ENCODE measurements at regions not wholly inside any gene's neighbourhood (a gene's known extent, or its start where the extent isn't known, plus 50 kb on each side); places are given as distances from the start of the nearest gene placed in this dataset.

DNA sequence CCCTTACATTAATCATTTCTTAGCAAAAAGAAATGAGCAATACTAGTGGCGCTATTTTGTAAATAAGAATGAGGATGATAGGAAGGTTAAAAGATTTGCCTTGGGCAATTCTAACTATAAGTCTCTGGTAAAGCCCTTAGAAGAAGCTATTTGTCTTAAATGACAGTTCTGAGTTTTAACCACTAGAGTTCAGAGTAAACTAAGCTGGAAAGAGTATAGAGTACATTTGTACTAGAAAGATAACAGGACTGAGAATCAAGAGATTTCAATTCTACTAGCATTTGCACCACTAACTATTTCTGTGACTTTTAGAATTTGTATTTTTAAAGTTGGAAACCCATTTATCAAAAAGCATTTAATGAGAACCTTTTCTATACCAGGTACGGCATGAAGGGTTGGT, 750.3 kb downstream of the OLFM4 start:
- peak; percentile 1 for DNase-seq (ENCODE audit: low spot score)
- no TSS peak for BruUV-seq (replicated peaks)
- TF ChIP-seq EZH2 (IDR thresholded peaks at IDR 0.05; ENCODE audit: borderline replicate concordance, low read depth, low read length, poor library complexity, severe bottlenecking) = no peak
- TF ChIP-seq, protein P1, sequence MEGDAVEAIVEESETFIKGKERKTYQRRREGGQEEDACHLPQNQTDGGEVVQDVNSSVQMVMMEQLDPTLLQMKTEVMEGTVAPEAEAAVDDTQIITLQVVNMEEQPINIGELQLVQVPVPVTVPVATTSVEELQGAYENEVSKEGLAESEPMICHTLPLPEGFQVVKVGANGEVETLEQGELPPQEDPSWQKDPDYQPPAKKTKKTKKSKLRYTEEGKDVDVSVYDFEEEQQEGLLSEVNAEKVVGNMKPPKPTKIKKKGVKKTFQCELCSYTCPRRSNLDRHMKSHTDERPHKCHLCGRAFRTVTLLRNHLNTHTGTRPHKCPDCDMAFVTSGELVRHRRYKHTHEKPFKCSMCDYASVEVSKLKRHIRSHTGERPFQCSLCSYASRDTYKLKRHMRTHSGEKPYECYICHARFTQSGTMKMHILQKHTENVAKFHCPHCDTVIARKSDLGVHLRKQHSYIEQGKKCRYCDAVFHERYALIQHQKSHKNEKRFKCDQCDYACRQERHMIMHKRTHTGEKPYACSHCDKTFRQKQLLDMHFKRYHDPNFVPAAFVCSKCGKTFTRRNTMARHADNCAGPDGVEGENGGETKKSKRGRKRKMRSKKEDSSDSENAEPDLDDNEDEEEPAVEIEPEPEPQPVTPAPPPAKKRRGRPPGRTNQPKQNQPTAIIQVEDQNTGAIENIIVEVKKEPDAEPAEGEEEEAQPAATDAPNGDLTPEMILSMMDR (conservative IDR thresholded peaks at IDR 0.05; ENCODE audit: low read depth, low read length) = peak; percentile 23; the same call in 1 of the 2 replicates
- Histone ChIP-seq H3K9me3 (ENCODE audit: low read depth, low read length, poor library complexity, severe bottlenecking) (no peaks in the 10 kb centered on the region), H3K36me3 (ENCODE audit: insufficient read depth, low read length, poor library complexity, severe bottlenecking) (no peaks in the 10 kb centered on the region), H3K4me3 (ENCODE audit: low read depth, low read length, poor library complexity, severe bottlenecking) (no peak overlapping the region), H3K4me1 (ENCODE audit: insufficient read depth, low read length, poor library complexity, severe bottlenecking) (no peaks in the 10 kb centered on the region), H3K27ac (ENCODE audit: low read depth, low read length, poor library complexity, severe bottlenecking) (no peak overlapping the region), H3K27me3 (replicated peaks; ENCODE audit: insufficient read depth, low read depth, low read length, poor library complexity) (no peaks in the 10 kb centered on the region)
- ChIA-PET POLR2A (ENCODE audit: low non-redundant PET) (no interaction called here), CTCF (no interaction called here)
- intact Hi-C loops (cut with micrococcal nuclease; ENCODE audit: unreplicated experiment) = no loop called here

DNA sequence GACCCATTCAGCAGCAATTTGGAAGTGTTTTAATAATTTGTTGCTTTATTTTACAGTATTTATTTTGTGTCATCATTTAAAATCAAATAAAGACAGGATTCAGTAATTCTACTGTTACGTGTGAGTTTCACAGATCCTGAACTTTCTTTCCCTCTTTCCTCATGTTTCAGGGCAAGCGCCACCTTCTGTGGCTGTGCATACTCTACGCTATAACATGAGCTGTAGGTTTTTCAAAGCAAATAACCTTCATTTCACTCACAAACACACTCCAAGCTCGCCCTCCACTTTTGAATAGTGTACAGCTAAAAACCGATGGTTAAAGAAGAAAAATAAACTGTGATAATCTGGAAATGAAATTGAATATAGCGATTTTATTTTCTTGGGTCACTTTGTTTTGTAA, 753.3 kb downstream of the OLFM4 start:
- Histone ChIP-seq H3K27me3 (replicated peaks; ENCODE audit: insufficient read depth, low read depth, low read length, poor library complexity) (no peaks in the 10 kb centered on the region), H3K9me3 (ENCODE audit: low read depth, low read length, poor library complexity, severe bottlenecking) (no peaks in the 10 kb centered on the region), H3K27ac (ENCODE audit: low read depth, low read length, poor library complexity, severe bottlenecking) (no peak overlapping the region), H3K4me3 (ENCODE audit: low read depth, low read length, poor library complexity, severe bottlenecking) (peak overlapping the region; percentile 2), H3K36me3 (ENCODE audit: insufficient read depth, low read length, poor library complexity, severe bottlenecking) (no peaks in the 10 kb centered on the region), H3K4me1 (ENCODE audit: insufficient read depth, low read length, poor library complexity, severe bottlenecking) (no peaks in the 10 kb centered on the region)
- TF ChIP-seq, protein P1 (conservative IDR thresholded peaks at IDR 0.05; ENCODE audit: low read depth, low read length) = no peak
- no peak for TF ChIP-seq EZH2 (IDR thresholded peaks at IDR 0.05; ENCODE audit: borderline replicate concordance, low read depth, low read length, poor library complexity, severe bottlenecking)
- DNase-seq (ENCODE audit: low spot score) = peak; percentile 29
- CTCF ChIA-PET = interaction anchor here (1.0 to 1.5 kb wide), 2 partner anchors 14 to 532 kb away, joined by 3 to 17 read pairs; no protein-coding TSS in a partner anchor
- intact Hi-C loops (cut with micrococcal nuclease; ENCODE audit: unreplicated experiment) = loop anchor here (2.0 to 10.0 kb wide), 3 partner anchors 403 to 1465 kb away; no protein-coding TSS in a partner anchor
- POLR2A ChIA-PET (ENCODE audit: low non-redundant PET) = no interaction called here
- no TSS peak for BruUV-seq (replicated peaks)

DNA sequence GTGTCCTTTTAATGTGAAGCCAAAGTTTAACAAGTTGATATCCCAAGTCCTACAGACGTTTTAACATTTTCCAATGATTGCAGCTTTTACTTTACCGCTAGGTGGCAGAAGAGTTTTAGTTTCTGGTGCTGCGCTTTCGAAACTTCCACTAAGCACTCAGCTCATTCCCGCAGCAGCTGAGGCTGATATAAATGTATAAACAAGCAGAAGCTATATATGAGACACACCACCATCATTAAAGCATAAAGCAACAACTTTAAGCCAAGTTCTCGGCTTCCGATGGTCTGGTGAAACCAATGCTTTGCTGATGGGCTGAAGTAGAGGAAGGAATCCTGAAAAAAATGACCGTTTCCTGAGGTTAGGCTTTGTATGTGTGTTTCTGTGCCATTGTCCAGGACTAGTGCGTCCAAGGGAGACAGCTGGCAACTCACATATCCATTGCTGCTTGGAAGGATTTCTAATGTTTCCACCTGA, 753.9 kb downstream of the OLFM4 start:
- POLR2A ChIA-PET (ENCODE audit: low non-redundant PET) = no interaction called here

More for the DNA sequence above, 753.9 kb downstream of the OLFM4 start:
- BruUV-seq (replicated peaks) = no TSS peak
- intact Hi-C loops (cut with micrococcal nuclease; ENCODE audit: unreplicated experiment) = loop anchor here (2.0 to 10.0 kb wide), 3 partner anchors 402 to 1465 kb away; no protein-coding TSS in a partner anchor
- Histone ChIP-seq H3K36me3 (ENCODE audit: insufficient read depth, low read length, poor library complexity, severe bottlenecking) (no peaks in the 10 kb centered on the region), H3K4me1 (ENCODE audit: insufficient read depth, low read length, poor library complexity, severe bottlenecking) (no peaks in the 10 kb centered on the region), H3K27ac (ENCODE audit: low read depth, low read length, poor library complexity, severe bottlenecking) (no peak overlapping the region), H3K9me3 (ENCODE audit: low read depth, low read length, poor library complexity, severe bottlenecking) (no peaks in the 10 kb centered on the region), H3K27me3 (replicated peaks; ENCODE audit: insufficient read depth, low read depth, low read length, poor library complexity) (no peaks in the 10 kb centered on the region), H3K4me3 (ENCODE audit: low read depth, low read length, poor library complexity, severe bottlenecking) (peak overlapping the region; percentile 2)
- no peak for TF ChIP-seq EZH2 (IDR thresholded peaks at IDR 0.05; ENCODE audit: borderline replicate concordance, low read depth, low read length, poor library complexity, severe bottlenecking)
- TF ChIP-seq, protein P1 (conservative IDR thresholded peaks at IDR 0.05; ENCODE audit: low read depth, low read length) = peak; percentile 74
- DNase-seq (ENCODE audit: low spot score) = peak; percentile 77
- CTCF ChIA-PET = interaction anchor here (1.0 to 1.5 kb wide), 2 partner anchors 14 to 532 kb away, joined by 3 to 17 read pairs; no protein-coding TSS in a partner anchor

All from A673 (cell line).